Lower lobe of right lung (tissue), 2 donors: ENCODE measurements at regions not wholly inside any gene's neighbourhood (a gene's known extent, or its start where the extent isn't known, plus 50 kb on each side); places are given as distances from the start of the nearest gene placed in this dataset.

Experiments used
- ATAC-seq, 2 donors: fragments of 200-7000 bp; cut with Tn5 transposase; one replicate each; pipeline ENCODE4 v1.9.1; 2020 to 2022; ENCODE audit warnings: mild to moderate bottlenecking in 2 of 2, moderate library complexity in 2 of 2
- DNase-seq: peaks from one replicate; pipeline ENCODE4 v3.0.0-alpha.2; 2020
- H3K27ac ChIP-seq: fragments of 200-600 bp; one replicate; pipeline ENCODE4 v1.8.0; 2022
- H3K27me3 ChIP-seq: fragments of 200-600 bp; one replicate; pipeline ENCODE4 v1.8.0; 2022; ENCODE audit warnings: low read depth
- H3K36me3 ChIP-seq: fragments of 200-600 bp; one replicate; pipeline ENCODE4 v1.8.0; 2022; ENCODE audit warnings: mild to moderate bottlenecking
- H3K4me1 ChIP-seq: fragments of 200-600 bp; one replicate; pipeline ENCODE4 v1.8.0; 2022
- H3K4me3 ChIP-seq: fragments of 200-600 bp; one replicate; pipeline ENCODE4 v1.8.0; 2022; ENCODE audit warnings: mild to moderate bottlenecking
- H3K9me3 ChIP-seq: fragments of 200-600 bp; one replicate; pipeline ENCODE4 v1.8.0; 2022
- CTCF ChIP-seq: fragments of 200-600 bp; IDR thresholded peaks from one replicate; pipeline ENCODE4 v1.8.0; 2022; ENCODE audit warnings: antibody characterized with exemption, mild to moderate bottlenecking
- intact Hi-C: fragments of 100-400 bp; cut with DNase I; formaldehyde crosslinking; loops from one replicate; pipeline ENCODE4 v1.11.0; 2022
- donor health status: DM: no; HTN: yes; CAD: no; lungs with severe emphysema.

- Histone ChIP-seq H3K36me3 (no peaks in the 10 kb centered on the region), H3K27me3 (peaks cover 6% of the 10 kb centered on the region), H3K4me1 (no peaks in the 10 kb centered on the region), H3K27ac (no peak overlapping the region), H3K9me3 (no peaks in the 10 kb centered on the region), H3K4me3 (no peak overlapping the region)
- no peak for TF ChIP-seq CTCF
- intact Hi-C loops, result no loop called here
- ATAC-seq (no peak), DNase-seq (no peak)
Measured at GRCh38 chr11:31967404-31968130, 123.3 kb upstream of the RCN1 start.

GRCh38 chr11:31966846-31967245, 124.0 kb upstream of the RCN1 start:
- TF ChIP-seq CTCF, result no peak
- Histone ChIP-seq H3K27me3 (peaks cover 8% of the 10 kb centered on the region), H3K27ac (no peak overlapping the region), H3K9me3 (no peaks in the 10 kb centered on the region), H3K36me3 (no peaks in the 10 kb centered on the region), H3K4me3 (no peak overlapping the region), H3K4me1 (no peaks in the 10 kb centered on the region)
- ATAC-seq, result no peak
- no peak for DNase-seq
- intact Hi-C loops, result no loop called here

GRCh38 chr11:31964181-31964580, 126.7 kb upstream of the RCN1 start:
- DNase-seq, result no peak
- ATAC-seq, result no peak
- Histone ChIP-seq H3K27me3 (peaks cover 3% of the 10 kb centered on the region), H3K9me3 (no peaks in the 10 kb centered on the region), H3K4me3 (no peak overlapping the region), H3K36me3 (no peaks in the 10 kb centered on the region), H3K27ac (no peak overlapping the region), H3K4me1 (no peaks in the 10 kb centered on the region)
- intact Hi-C loops, result no loop called here
- TF ChIP-seq CTCF, result no peak

- no peak overlapping the region for H3K4me3 ChIP-seq
- H3K36me3 ChIP-seq, result no peaks in the 10 kb centered on the region
- H3K9me3 ChIP-seq, result no peaks in the 10 kb centered on the region
- H3K27me3 ChIP-seq, result peaks cover 3% of the 10 kb centered on the region
- no peaks in the 10 kb centered on the region for H3K4me1 ChIP-seq
- TF ChIP-seq CTCF, result no peak
- no peak overlapping the region for H3K27ac ChIP-seq
- intact Hi-C loops, result no loop called here
- DNase-seq (no peak), ATAC-seq (no peak)
Measured at GRCh38 chr11:31960126-31960525, 130.7 kb upstream of the RCN1 start.

DNA sequence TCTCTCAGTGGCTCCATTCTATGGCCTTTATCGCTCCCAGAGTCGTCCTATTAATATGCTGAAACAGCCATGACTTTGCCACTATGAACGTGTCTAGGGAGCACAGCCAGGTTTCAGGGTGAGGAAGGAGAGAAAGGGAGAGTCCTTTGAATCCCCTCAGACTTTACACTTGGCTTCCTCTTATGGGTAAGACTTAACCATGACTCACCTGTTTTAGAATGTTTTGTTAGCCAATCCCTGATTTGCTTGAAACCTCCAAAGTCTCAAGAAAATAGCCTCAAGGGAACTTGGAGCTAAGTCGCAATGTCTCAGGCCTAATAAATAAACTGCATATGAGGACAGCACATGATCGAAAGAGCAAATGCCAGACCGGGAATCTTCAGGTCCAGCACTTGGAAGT, 131.2 kb upstream of the RCN1 start:
- intact Hi-C loops, result no loop called here
- Histone ChIP-seq H3K4me3 (no peak overlapping the region), H3K36me3 (no peaks in the 10 kb centered on the region), H3K9me3 (no peaks in the 10 kb centered on the region), H3K27me3 (peaks cover 3% of the 10 kb centered on the region), H3K4me1 (no peaks in the 10 kb centered on the region), H3K27ac (no peak overlapping the region)
- no peak for TF ChIP-seq CTCF
- DNase-seq (no peak), ATAC-seq (no peak)
